ENCODE measurements at regions not wholly inside any gene's neighbourhood (a gene's known extent, or its start where the extent isn't known, plus 50 kb on each side); places are given as distances from the start of the nearest gene placed in this dataset.

GRCh38 chr14:106562451-106562850 lies 1036.1 kb downstream of the TMEM121 start:
- no peak for TF ChIP-seq NFE2 (CRISPR knock-in tag; IDR thresholded peaks at IDR 0.05)
- no peak for TF ChIP-seq KDM6A (CRISPR knock-in tag; IDR thresholded peaks at IDR 0.05; ENCODE audit: low read depth)
- TF ChIP-seq MZF1 (CRISPR knock-in tag; IDR thresholded peaks at IDR 0.05; ENCODE audit: borderline replicate concordance), result no peak
- TF ChIP-seq, protein P1, sequence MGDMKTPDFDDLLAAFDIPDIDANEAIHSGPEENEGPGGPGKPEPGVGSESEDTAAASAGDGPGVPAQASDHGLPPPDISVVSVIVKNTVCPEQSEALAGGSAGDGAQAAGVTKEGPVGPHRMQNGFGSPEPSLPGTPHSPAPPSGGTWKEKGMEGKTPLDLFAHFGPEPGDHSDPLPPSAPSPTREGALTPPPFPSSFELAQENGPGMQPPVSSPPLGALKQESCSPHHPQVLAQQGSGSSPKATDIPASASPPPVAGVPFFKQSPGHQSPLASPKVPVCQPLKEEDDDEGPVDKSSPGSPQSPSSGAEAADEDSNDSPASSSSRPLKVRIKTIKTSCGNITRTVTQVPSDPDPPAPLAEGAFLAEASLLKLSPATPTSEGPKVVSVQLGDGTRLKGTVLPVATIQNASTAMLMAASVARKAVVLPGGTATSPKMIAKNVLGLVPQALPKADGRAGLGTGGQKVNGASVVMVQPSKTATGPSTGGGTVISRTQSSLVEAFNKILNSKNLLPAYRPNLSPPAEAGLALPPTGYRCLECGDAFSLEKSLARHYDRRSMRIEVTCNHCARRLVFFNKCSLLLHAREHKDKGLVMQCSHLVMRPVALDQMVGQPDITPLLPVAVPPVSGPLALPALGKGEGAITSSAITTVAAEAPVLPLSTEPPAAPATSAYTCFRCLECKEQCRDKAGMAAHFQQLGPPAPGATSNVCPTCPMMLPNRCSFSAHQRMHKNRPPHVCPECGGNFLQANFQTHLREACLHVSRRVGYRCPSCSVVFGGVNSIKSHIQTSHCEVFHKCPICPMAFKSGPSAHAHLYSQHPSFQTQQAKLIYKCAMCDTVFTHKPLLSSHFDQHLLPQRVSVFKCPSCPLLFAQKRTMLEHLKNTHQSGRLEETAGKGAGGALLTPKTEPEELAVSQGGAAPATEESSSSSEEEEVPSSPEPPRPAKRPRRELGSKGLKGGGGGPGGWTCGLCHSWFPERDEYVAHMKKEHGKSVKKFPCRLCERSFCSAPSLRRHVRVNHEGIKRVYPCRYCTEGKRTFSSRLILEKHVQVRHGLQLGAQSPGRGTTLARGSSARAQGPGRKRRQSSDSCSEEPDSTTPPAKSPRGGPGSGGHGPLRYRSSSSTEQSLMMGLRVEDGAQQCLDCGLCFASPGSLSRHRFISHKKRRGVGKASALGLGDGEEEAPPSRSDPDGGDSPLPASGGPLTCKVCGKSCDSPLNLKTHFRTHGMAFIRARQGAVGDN (CRISPR knock-in tag; IDR thresholded peaks at IDR 0.05), result no peak
- TF ChIP-seq HDAC2 (CRISPR knock-in tag; IDR thresholded peaks at IDR 0.05), result no peak
- TF ChIP-seq ZNF7 (CRISPR knock-in tag; IDR thresholded peaks at IDR 0.05), result no peak
- no peak for TF ChIP-seq KDM3A (CRISPR knock-in tag; IDR thresholded peaks at IDR 0.05; ENCODE audit: low read depth)
- TF ChIP-seq, protein P2, sequence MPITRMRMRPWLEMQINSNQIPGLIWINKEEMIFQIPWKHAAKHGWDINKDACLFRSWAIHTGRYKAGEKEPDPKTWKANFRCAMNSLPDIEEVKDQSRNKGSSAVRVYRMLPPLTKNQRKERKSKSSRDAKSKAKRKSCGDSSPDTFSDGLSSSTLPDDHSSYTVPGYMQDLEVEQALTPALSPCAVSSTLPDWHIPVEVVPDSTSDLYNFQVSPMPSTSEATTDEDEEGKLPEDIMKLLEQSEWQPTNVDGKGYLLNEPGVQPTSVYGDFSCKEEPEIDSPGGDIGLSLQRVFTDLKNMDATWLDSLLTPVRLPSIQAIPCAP (CRISPR knock-in tag; IDR thresholded peaks at IDR 0.05; ENCODE audit: low read depth), result no peak
- TF ChIP-seq FOXA3 (CRISPR knock-in tag; IDR thresholded peaks at IDR 0.05), result no peak
- intact Hi-C loops (cut with micrococcal nuclease; ENCODE audit: unreplicated experiment), result no loop called here
- H3K36me3 ChIP-seq (replicated peaks in 1 of 2; ENCODE audit: control insufficient read depth in 1 of 2, insufficient read depth in 2 of 2, low read length in 2 of 2), result no peaks in the 10 kb centered on the region
- ChIA-PET CTCF (ENCODE audit: low intra/inter-chr PET ratio, low total read pairs) (no interaction called here), POLR2A (no interaction called here)
- no peak overlapping the region for H3K4me3 ChIP-seq (replicated peaks in 1 of 3; ENCODE audit: insufficient read depth in 1 of 3, low read depth in 2 of 3, low read length in 3 of 3)
- H3K27ac ChIP-seq (ENCODE audit: extremely low read length, insufficient read depth, low read length), result no peak overlapping the region
- ATAC-seq (no peak), FAIRE-seq (no peak), DNase-seq (ENCODE audit: low spot score) (no peak)
- no peaks in the 10 kb centered on the region for H3K4me1 ChIP-seq (ENCODE audit: insufficient read depth, low read length)
- H3K9ac ChIP-seq (ENCODE audit: insufficient read depth, low read depth, low read length), result no peak overlapping the region
- in situ Hi-C loops (cut with HindIII; ENCODE audit: extremely low pct_ligation_motif_present, low pct_unique_long_range_greater_than_20kb), result no loop called here
- BruUV-seq (replicated peaks), result no TSS peak
- 0 out of 2 replicates have a peak, but pooled peaks cover 2% of the 10 kb centered on the region for H4K20me1 ChIP-seq (ENCODE audit: insufficient read depth, low read length)
- H3K9me3 ChIP-seq (ENCODE audit: low read length), result no peaks in the 10 kb centered on the region
- WGBS (ENCODE audit: low lambda C conversion rate), result 2% methylated on average over 6 of the region's 6 CpGs
- no peak overlapping the region for H2AFZ ChIP-seq (ENCODE audit: low read length)
- H3K27me3 ChIP-seq (ENCODE audit: control insufficient read depth in 1 of 2, insufficient read depth in 2 of 2, low read length in 2 of 2), result 0 out of 5 replicates have a peak, but pooled peaks cover 0 to 2% of the 10 kb centered on the region in 2 experiments
- no peak overlapping the region for H3K4me2 ChIP-seq (ENCODE audit: low read depth, low read length)
- H3K79me2 ChIP-seq (ENCODE audit: insufficient read depth, low read length), result no peaks in the 10 kb centered on the region

Data from HepG2 (cell line).